Endothelial cell of umbilical vein (primary cell): ENCODE measurements at regions not wholly inside any gene's neighbourhood (a gene's known extent, or its start where the extent isn't known, plus 50 kb on each side); places are given as distances from the start of the nearest gene placed in this dataset.

Experiments
- BruUV-seq: library from RNA; stranded (reverse); fragments of 400-500 nt; replicated peaks from 2 replicates; lab custom pipeline; 2021; lab: Mats Ljungman, UMichigan
- CTCF ChIA-PET: fragments of 300-600, 350-600 bp; sonication (Branson Sonifier 250); formaldehyde crosslinking; loops from one replicate; lab custom pipeline; 2021; ENCODE audit warnings: antibody characterized with exemption, inconsistent platforms; lab: Charles Lee
- POLR2A ChIA-PET: fragments of 300-600, 350-600 bp; sonication (Branson Sonifier 250); formaldehyde crosslinking; loops from one replicate; lab custom pipeline; 2021; ENCODE audit warnings: antibody characterized with exemption, inconsistent platforms; lab: Charles Lee
- DNase-seq: peaks from one replicate; pipeline ENCODE4 v3.0.0-alpha.2; 2011; ENCODE audit warnings: low read depth, low spot score
- FAIRE-seq: peaks from 2 replicates; lab custom pipeline; 2011; peaks lifted over from hg19 to GRCh38; lab: Jason Lieb, UNC
- H2AFZ ChIP-seq: 2 replicates; pipeline ENCODE4 v1.6.0; 2012; ENCODE audit warnings: low read depth, low read length, control low read depth, inconsistent platforms
- H3K27ac ChIP-seq: 2 replicates; pipeline ENCODE4 v1.5.1; 2011; ENCODE audit warnings: low read depth, mild to moderate bottlenecking, control low read depth, low read length, moderate library complexity; ENCODE audit not compliant: insufficient read depth
- H3K27me3 ChIP-seq, 2 experiments: 2 replicates each; pipeline versions ENCODE4 v1.6.0 to v1.6.1; 2011; ENCODE audit warnings: low read length in 2 of 2, mixed read lengths in 1 of 2; ENCODE audit not compliant: control insufficient read depth in 2 of 2, insufficient read depth in 2 of 2
- H3K36me3 ChIP-seq, 2 experiments: 2 replicates in 1 of 2; 3 replicates in 1 of 2; pipeline ENCODE4 v1.5.1; 2011; ENCODE audit warnings: low read length in 2 of 2, mild to moderate bottlenecking in 1 of 2, moderate library complexity in 1 of 2; ENCODE audit not compliant: control insufficient read depth in 2 of 2, insufficient read depth in 2 of 2; ENCODE audit errors: extremely low read depth in 1 of 2
- H3K4me1 ChIP-seq: 3 replicates; pipeline ENCODE4 v1.5.1; 2011; ENCODE audit warnings: mild to moderate bottlenecking, low read length; ENCODE audit not compliant: control insufficient read depth, insufficient read depth; ENCODE audit errors: extremely low read depth
- H3K4me2 ChIP-seq: 2 replicates; pipeline ENCODE4 v1.6.1; 2011; ENCODE audit warnings: low read length, control low read depth, mixed read lengths; ENCODE audit not compliant: insufficient read depth
- H3K4me3 ChIP-seq, 3 experiments: fragments of 200-600 bp in 1 of 3; sonication (generic), shearing (Covaris generic) in 1 of 3; replicated peaks in 1 of 3; 2 replicates each; pipeline ENCODE4 v1.5.1; 2011 to 2016; ENCODE audit warnings: control low read depth in 3 of 3, low read length in 3 of 3, mild to moderate bottlenecking in 2 of 3, inconsistent platforms in 1 of 3, low read depth in 1 of 3, moderate library complexity in 1 of 3; ENCODE audit not compliant: insufficient read depth in 1 of 3
- H3K79me2 ChIP-seq: 2 replicates; pipeline ENCODE4 v1.6.0; 2012; ENCODE audit warnings: low read length, inconsistent platforms; ENCODE audit not compliant: control insufficient read depth, insufficient read depth
- H3K9ac ChIP-seq: replicated peaks from 2 replicates; pipeline ENCODE3; 2011; ENCODE audit warnings: low read length, control low read depth; ENCODE audit not compliant: insufficient read depth; ENCODE audit errors: extremely low read depth
- H3K9me1 ChIP-seq: replicated peaks from 3 replicates; pipeline ENCODE4 v1.6.0; 2011; ENCODE audit warnings: mild to moderate bottlenecking, low read length; ENCODE audit not compliant: control insufficient read depth, insufficient read depth; ENCODE audit errors: extremely low read depth
- H3K9me3 ChIP-seq: replicated peaks from 2 replicates; pipeline ENCODE4 v1.5.1; 2012; ENCODE audit warnings: low read length, inconsistent platforms; ENCODE audit not compliant: control insufficient read depth, insufficient read depth
- H4K20me1 ChIP-seq: replicated peaks from 2 replicates; pipeline ENCODE3; 2011; ENCODE audit warnings: mild to moderate bottlenecking, low read length; ENCODE audit not compliant: control insufficient read depth, insufficient read depth; ENCODE audit errors: extremely low read depth
- CTCF ChIP-seq, 2 donors: IDR thresholded peaks; 1 replicate in 1 of 2; 2 replicates in 1 of 2; pipeline ENCODE4 v1.5.1; 2011; ENCODE audit warnings: low read length in 2 of 2, mild to moderate bottlenecking in 2 of 2, moderate library complexity in 2 of 2, control low read depth in 1 of 2, inconsistent platforms in 1 of 2, low read depth in 1 of 2; ENCODE audit not compliant: insufficient read depth in 1 of 2; ENCODE audit errors: extremely low read depth in 1 of 2
- EZH2 ChIP-seq: IDR thresholded peaks from 2 replicates; pipeline ENCODE4 v1.6.1; 2012; ENCODE audit warnings: borderline replicate concordance, low read depth, mild to moderate bottlenecking, moderate library complexity, low read length, inconsistent platforms; ENCODE audit not compliant: severe bottlenecking
- FOS ChIP-seq: IDR thresholded peaks from 2 replicates; pipeline ENCODE4 v1.6.1; 2011; ENCODE audit warnings: mild to moderate bottlenecking, low read length, moderate library complexity, borderline replicate concordance; ENCODE audit not compliant: insufficient read depth
- GATA2 ChIP-seq: IDR thresholded peaks from 2 replicates; pipeline ENCODE4 v1.7.0; 2011; ENCODE audit warnings: low read depth, mild to moderate bottlenecking, moderate library complexity, mixed read lengths, low read length; ENCODE audit not compliant: insufficient read length, insufficient read depth
- JUN ChIP-seq: IDR thresholded peaks from 2 replicates; pipeline ENCODE4 v1.6.1; 2011; ENCODE audit warnings: borderline replicate concordance, low read depth; ENCODE audit not compliant: insufficient read length, insufficient read depth
- MAX ChIP-seq: IDR thresholded peaks from 2 replicates; pipeline ENCODE4 v1.6.1; 2011; ENCODE audit not compliant: insufficient read depth, insufficient read length
- MYC ChIP-seq: IDR thresholded peaks from one replicate; pipeline ENCODE4 v1.6.1; 2011; ENCODE audit warnings: mild to moderate bottlenecking, low read depth, low read length
- POLR2A ChIP-seq: IDR thresholded peaks from 2 replicates; pipeline ENCODE4 v1.6.1; 2012; ENCODE audit warnings: low read depth, mild to moderate bottlenecking, control low read depth, low read length
- POLR2AphosphoS5 ChIP-seq: IDR thresholded peaks from 2 replicates; pipeline ENCODE4 v1.6.1; 2012; ENCODE audit warnings: low read depth, mild to moderate bottlenecking, control low read depth, low read length, moderate library complexity; ENCODE audit not compliant: insufficient read depth
- dilution Hi-C: fragments of 300-500 bp; cut with MboI; formaldehyde crosslinking; loops from one replicate; pipeline ENCODE4 v1.15.0; 2019; ENCODE audit warnings: low sequenced_read_pairs; ENCODE audit not compliant: extremely low pct_ligation_motif_present
- intact Hi-C: fragments of 100-400 bp; cut with micrococcal nuclease; formaldehyde crosslinking; loops from one replicate; pipeline ENCODE4 v1.10.0; 2022

GRCh38 chr3:135558906-135559305 is 406.6 kb upstream of the PPP2R3A start:
- DNase-seq (no peak), FAIRE-seq (no peak)
- ChIA-PET POLR2A (no interaction called here), CTCF (no interaction called here)
- Histone ChIP-seq H3K4me1 (no peaks in the 10 kb centered on the region), H3K9ac (no peak overlapping the region), H3K36me3 (no peaks in the 10 kb centered on the region), H3K4me2 (no peak overlapping the region), H3K27me3 (no peaks in the 10 kb centered on the region), H2AFZ (no peak overlapping the region), H3K27ac (no peak overlapping the region), H4K20me1 (no peaks in the 10 kb centered on the region), H3K79me2 (no peaks in the 10 kb centered on the region), H3K4me3 (no peak overlapping the region), H3K9me3 (peaks cover 2% of the 10 kb centered on the region), H3K9me1 (no peaks in the 10 kb centered on the region)
- TF ChIP-seq POLR2AphosphoS5 (no peak), GATA2 (no peak), POLR2A (no peak), FOS (no peak), MAX (no peak), CTCF (IDR thresholded peaks at IDR 0.05; ENCODE audit: extremely low read depth in 1 of 2, insufficient read depth in 1 of 2, low read depth in 1 of 2, low read length in 2 of 2) (no peak), MYC (no peak), EZH2 (no peak), JUN (no peak)
- no TSS peak for BruUV-seq
- intact Hi-C loops (no loop called here), dilution Hi-C loops (no loop called here)
